Vagina (tissue), 2 donors: ENCODE measurements at regions not wholly inside any gene's neighbourhood (a gene's known extent, or its start where the extent isn't known, plus 50 kb on each side); places are given as distances from the start of the nearest gene placed in this dataset.

ENCODE experiments used
- CTCF ChIP-seq, 3 experiments: fragments of 450-650 bp in 2 of 3; fragments of 200-600 bp in 1 of 3; sonication (generic) in 1 of 3; IDR thresholded peaks; one replicate each; pipeline ENCODE4 v1.5.1; 2017 to 2019; ENCODE audit warnings: antibody characterized with exemption in 3 of 3, mild to moderate bottlenecking in 2 of 3, moderate library complexity in 2 of 3
- POLR2A ChIP-seq, 2 donors: fragments of 450-650 bp; IDR thresholded peaks; one replicate each; pipeline ENCODE4 v1.6.1; 2017; ENCODE audit warnings: antibody characterized with exemption in 2 of 2, mild to moderate bottlenecking in 2 of 2, moderate library complexity in 2 of 2

- no peak for TF ChIP-seq CTCF (IDR thresholded peaks at IDR 0.05)
- no peak for TF ChIP-seq POLR2A (IDR thresholded peaks at IDR 0.05)
Measured at GRCh38 chr6:134821397-134821796, 128.5 kb downstream of the ALDH8A1 start.
